ENCODE measurements at regions not wholly inside any gene's neighbourhood (a gene's known extent, or its start where the extent isn't known, plus 50 kb on each side); places are given as distances from the start of the nearest gene placed in this dataset.

GRCh38 chr13:72072261-72072660 is 205.3 kb upstream of the DACH1 start:
- no peak for TF ChIP-seq POLR2A (IDR thresholded peaks at IDR 0.05; ENCODE audit: low read length)
- no peak for TF ChIP-seq GATA1 (IDR thresholded peaks at IDR 0.05; ENCODE audit: low read depth, low read length)

Data from erythroblast (primary cell).